AG09309 (cell line): ENCODE measurements at regions not wholly inside any gene's neighbourhood (a gene's known extent, or its start where the extent isn't known, plus 50 kb on each side); places are given as distances from the start of the nearest gene placed in this dataset.

Experiments used
- DNase-seq: peaks from one replicate; pipeline ENCODE4 v3.0.0-alpha.2; 2010; ENCODE audit warnings: low read depth
- H3K4me3 ChIP-seq: 2 replicates; pipeline ENCODE4 v1.5.1; 2011; ENCODE audit warnings: mild to moderate bottlenecking, low read depth, low read length, moderate library complexity; ENCODE audit not compliant: control insufficient read depth
- TF ChIP-seq, protein P1 (sequence below): IDR thresholded peaks from 2 replicates; pipeline ENCODE4 v1.5.1; 2011; ENCODE audit warnings: mild to moderate bottlenecking, low read depth, low read length, inconsistent platforms; ENCODE audit not compliant: insufficient read depth, control insufficient read depth; ENCODE audit errors: missing control alignments

DNA sequence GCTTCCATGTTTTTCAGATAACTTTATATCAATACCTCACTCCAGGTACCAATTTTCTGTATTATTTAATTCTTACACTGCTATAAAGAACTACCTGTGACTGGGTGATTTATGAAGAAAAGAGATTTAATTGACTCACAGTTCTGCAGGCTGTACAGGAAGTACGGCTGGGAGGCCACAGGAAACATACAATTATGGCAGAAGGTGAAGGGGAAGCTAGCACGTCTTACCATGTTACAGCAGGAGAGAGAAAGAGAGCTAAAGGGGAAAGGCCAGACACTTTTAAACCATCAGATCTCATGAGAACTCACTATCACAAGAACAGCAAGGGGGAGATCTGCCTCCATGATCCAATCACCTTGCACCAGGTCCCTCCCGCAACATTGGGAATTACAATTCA, 119.1 kb upstream of the BMP5 start:
- H3K4me3 ChIP-seq: no peak overlapping the region
- TF ChIP-seq, protein P1, sequence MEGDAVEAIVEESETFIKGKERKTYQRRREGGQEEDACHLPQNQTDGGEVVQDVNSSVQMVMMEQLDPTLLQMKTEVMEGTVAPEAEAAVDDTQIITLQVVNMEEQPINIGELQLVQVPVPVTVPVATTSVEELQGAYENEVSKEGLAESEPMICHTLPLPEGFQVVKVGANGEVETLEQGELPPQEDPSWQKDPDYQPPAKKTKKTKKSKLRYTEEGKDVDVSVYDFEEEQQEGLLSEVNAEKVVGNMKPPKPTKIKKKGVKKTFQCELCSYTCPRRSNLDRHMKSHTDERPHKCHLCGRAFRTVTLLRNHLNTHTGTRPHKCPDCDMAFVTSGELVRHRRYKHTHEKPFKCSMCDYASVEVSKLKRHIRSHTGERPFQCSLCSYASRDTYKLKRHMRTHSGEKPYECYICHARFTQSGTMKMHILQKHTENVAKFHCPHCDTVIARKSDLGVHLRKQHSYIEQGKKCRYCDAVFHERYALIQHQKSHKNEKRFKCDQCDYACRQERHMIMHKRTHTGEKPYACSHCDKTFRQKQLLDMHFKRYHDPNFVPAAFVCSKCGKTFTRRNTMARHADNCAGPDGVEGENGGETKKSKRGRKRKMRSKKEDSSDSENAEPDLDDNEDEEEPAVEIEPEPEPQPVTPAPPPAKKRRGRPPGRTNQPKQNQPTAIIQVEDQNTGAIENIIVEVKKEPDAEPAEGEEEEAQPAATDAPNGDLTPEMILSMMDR: no peak
- no peak for DNase-seq

DNA sequence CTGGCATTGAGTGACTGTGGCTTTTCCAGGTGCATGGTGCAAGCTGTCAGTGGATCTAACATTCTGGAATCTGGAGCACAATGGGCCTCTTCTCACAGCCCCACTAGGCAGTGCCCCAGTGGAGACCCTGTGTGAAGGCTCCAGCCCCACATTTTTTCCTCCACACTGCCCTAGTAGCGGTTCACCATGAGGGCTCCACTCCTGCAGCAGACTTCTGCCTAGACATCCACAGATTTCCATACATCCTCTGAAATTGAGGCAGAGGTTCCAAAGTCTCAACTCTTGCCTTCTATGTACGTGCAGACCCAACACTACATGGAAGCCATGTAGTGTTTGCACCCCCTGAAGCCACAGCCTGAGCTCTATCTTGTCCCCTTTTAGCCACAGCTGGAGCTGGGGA, 118.0 kb upstream of the BMP5 start:
- H3K4me3 ChIP-seq: no peak overlapping the region
- TF ChIP-seq, protein P1: no peak
- DNase-seq: no peak

DNA sequence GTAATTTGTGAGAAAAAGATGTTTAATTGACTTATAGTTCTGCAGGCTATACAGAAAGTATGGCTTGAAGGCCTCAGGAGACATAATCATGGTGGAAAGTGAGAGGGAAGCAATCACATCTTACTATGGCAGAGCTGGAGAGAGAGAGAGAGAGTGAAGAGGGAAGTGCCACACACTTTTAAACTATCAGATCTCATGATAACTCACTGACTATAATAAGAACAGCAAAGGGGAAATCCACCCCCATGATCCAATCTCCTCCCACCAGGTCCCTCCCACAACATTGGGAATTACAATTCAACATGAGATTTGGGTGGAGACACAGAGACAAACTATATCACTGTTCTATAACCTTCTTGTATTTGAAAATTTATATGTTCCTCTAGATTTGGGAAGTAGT, 117.2 kb upstream of the BMP5 start:
- TF ChIP-seq, protein P1: no peak
- no peak overlapping the region for H3K4me3 ChIP-seq
- no peak for DNase-seq

- TF ChIP-seq, protein P1: no peak
- H3K4me3 ChIP-seq: no peak overlapping the region
- DNase-seq: no peak
Observed at GRCh38 chr6:55985309-55985708, 109.9 kb upstream of the BMP5 start.

GRCh38 chr6:55983861-55984260, 108.5 kb upstream of the BMP5 start:
- no peak overlapping the region for H3K4me3 ChIP-seq
- TF ChIP-seq, protein P1: no peak
- DNase-seq: no peak

DNA sequence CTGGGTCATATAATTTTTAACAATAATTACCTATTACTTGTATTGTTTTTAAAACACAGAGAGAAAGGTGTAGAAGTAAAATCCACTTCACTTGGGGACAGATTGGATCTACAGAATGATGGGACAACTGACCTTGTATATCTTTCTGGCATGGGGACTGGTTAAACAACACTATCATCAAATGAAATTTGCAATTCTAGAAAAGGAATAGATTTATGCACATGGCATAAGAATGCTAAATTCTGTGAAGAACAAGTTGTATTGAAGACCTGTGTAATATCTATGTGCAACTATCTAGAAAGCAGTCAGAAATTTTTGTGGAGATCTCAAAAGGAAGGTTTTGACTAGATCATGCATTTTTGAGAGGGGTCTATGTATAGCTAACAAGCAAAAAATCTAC, 106.3 kb upstream of the BMP5 start:
- TF ChIP-seq, protein P1: no peak
- no peak for DNase-seq
- no peak overlapping the region for H3K4me3 ChIP-seq

GRCh38 chr6:55980627-55981211, 105.3 kb upstream of the BMP5 start:
- TF ChIP-seq, protein P1: peak; percentile 55
- H3K4me3 ChIP-seq: no peak overlapping the region
- DNase-seq: peak; percentile 8
